Subcutaneous abdominal adipose tissue (tissue), 5 donors: ENCODE measurements at regions not wholly inside any gene's neighbourhood (a gene's known extent, or its start where the extent isn't known, plus 50 kb on each side); places are given as distances from the start of the nearest gene placed in this dataset.

ENCODE experiments used
- H3K27ac ChIP-seq: one replicate; pipeline ENCODE4 v1.7.0; 2013; ENCODE audit warnings: low read depth, mild to moderate bottlenecking, inconsistent platforms, low read length, moderate library complexity
- H3K27me3 ChIP-seq, 5 donors: one replicate each; pipeline ENCODE4 v1.7.0; 2013; ENCODE audit warnings: low read length in 5 of 5, inconsistent platforms in 1 of 5; ENCODE audit not compliant: control insufficient read depth in 5 of 5, insufficient read depth in 4 of 5
- H3K36me3 ChIP-seq, 5 donors: one replicate each; pipeline ENCODE4 v1.7.0; 2013; ENCODE audit warnings: low read length in 5 of 5; ENCODE audit not compliant: control insufficient read depth in 5 of 5, insufficient read depth in 5 of 5
- H3K4me1 ChIP-seq, 5 donors: one replicate each; pipeline ENCODE4 v1.7.0; 2013; ENCODE audit warnings: low read length in 5 of 5, mild to moderate bottlenecking in 3 of 5, moderate library complexity in 1 of 5; ENCODE audit not compliant: control insufficient read depth in 5 of 5, insufficient read depth in 5 of 5
- H3K4me3 ChIP-seq, 5 donors: one replicate each; pipeline ENCODE4 v1.7.0; 2013; ENCODE audit warnings: low read length in 5 of 5, low read depth in 1 of 5
- H3K9ac ChIP-seq, 5 donors: one replicate each; pipeline ENCODE4 v1.7.0; 2013; ENCODE audit warnings: low read length in 5 of 5, mild to moderate bottlenecking in 4 of 5, moderate library complexity in 3 of 5
- H3K9me3 ChIP-seq, 5 donors: one replicate each; pipeline ENCODE4 v1.7.0; 2013; ENCODE audit warnings: low read length in 5 of 5; ENCODE audit not compliant: control insufficient read depth in 5 of 5
- donor health status: healthy.
- donor health status: healthy.
- donor health status: healthy.
- donor health status: healthy.
- donor health status: healthy.

DNA sequence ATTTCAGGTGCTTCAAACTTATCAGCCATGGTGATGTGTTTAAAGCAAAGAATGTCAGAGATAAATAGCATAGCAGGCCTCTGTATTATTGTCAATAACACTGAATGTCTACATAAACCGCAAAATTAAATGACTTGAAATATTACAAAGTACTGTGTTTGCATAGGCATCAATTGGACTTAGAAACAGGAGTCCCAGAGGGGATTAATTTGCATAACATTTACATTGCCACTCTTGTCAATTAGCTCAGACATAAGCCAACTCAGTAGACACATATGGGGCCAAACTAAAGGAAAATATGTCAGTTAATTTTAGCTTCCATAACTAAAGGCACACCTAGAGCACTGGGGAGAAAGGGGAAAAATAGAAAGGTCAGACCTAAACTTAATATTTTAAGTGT, 814.5 kb upstream of the NEGR1 start:
- Histone ChIP-seq H3K4me1 (no peaks in the 10 kb centered on the region), H3K36me3 (no peaks in the 10 kb centered on the region), H3K9me3 (peaks cover 0 to 9% (median 0%) of the 10 kb centered on the region in 5 donors), H3K9ac (no peak overlapping the region), H3K4me3 (no peak overlapping the region), H3K27ac (no peak overlapping the region), H3K27me3 (no peaks in the 10 kb centered on the region)

GRCh38 chr1:73092383-73092782, 810.0 kb upstream of the NEGR1 start:
- Histone ChIP-seq H3K4me1 (no peaks in the 10 kb centered on the region), H3K27ac (no peak overlapping the region), H3K27me3 (no peaks in the 10 kb centered on the region), H3K4me3 (no peak overlapping the region), H3K9ac (no peak overlapping the region), H3K36me3 (no peaks in the 10 kb centered on the region), H3K9me3 (peaks cover 0 to 9% (median 0%) of the 10 kb centered on the region in 5 donors)

- no peak overlapping the region for H3K27ac ChIP-seq
- no peak overlapping the region for H3K4me3 ChIP-seq
- no peaks in the 10 kb centered on the region for H3K36me3 ChIP-seq
- no peak overlapping the region for H3K9ac ChIP-seq
- peaks cover 0 to 3% (median 0%) of the 10 kb centered on the region in 5 donors for H3K9me3 ChIP-seq
- H3K4me1 ChIP-seq = no peaks in the 10 kb centered on the region
- H3K27me3 ChIP-seq = peaks cover 0 to 3% (median 0%) of the 10 kb centered on the region in 5 donors
These were observed 784.5 kb upstream of the NEGR1 start for GRCh38 chr1:73066866-73067265.

- Histone ChIP-seq H3K4me3 (no peak overlapping the region), H3K27me3 (peaks cover 0 to 3% (median 0%) of the 10 kb centered on the region in 5 donors), H3K9ac (no peak overlapping the region), H3K9me3 (peaks cover 0 to 6% (median 0%) of the 10 kb centered on the region in 5 donors), H3K4me1 (no peaks in the 10 kb centered on the region), H3K27ac (no peak overlapping the region), H3K36me3 (no peaks in the 10 kb centered on the region)
These were observed 783.2 kb upstream of the NEGR1 start for GRCh38 chr1:73065339-73066041.

GRCh38 chr1:73056826-73057225, 774.5 kb upstream of the NEGR1 start:
- no peak overlapping the region for H3K9ac ChIP-seq
- no peaks in the 10 kb centered on the region for H3K4me1 ChIP-seq
- H3K27me3 ChIP-seq = no peaks in the 10 kb centered on the region
- no peaks in the 10 kb centered on the region for H3K36me3 ChIP-seq
- no peak overlapping the region for H3K4me3 ChIP-seq
- H3K27ac ChIP-seq = no peak overlapping the region
- H3K9me3 ChIP-seq = peaks cover 0 to 6% (median 0%) of the 10 kb centered on the region in 5 donors

GRCh38 chr1:73044241-73045036, 762.1 kb upstream of the NEGR1 start:
- Histone ChIP-seq H3K9ac (no peak overlapping the region), H3K27ac (no peak overlapping the region), H3K36me3 (no peaks in the 10 kb centered on the region), H3K4me3 (no peak overlapping the region), H3K9me3 (peaks cover 0 to 3% (median 2%) of the 10 kb centered on the region in 5 donors), H3K4me1 (peaks cover 0 to 5% (median 0%) of the 10 kb centered on the region in 5 donors), H3K27me3 (no peaks in the 10 kb centered on the region)

- Histone ChIP-seq H3K9ac (no peak overlapping the region), H3K27me3 (no peaks in the 10 kb centered on the region), H3K4me1 (peaks cover 0 to 5% (median 0%) of the 10 kb centered on the region in 5 donors), H3K4me3 (no peak overlapping the region), H3K27ac (no peak overlapping the region), H3K36me3 (no peaks in the 10 kb centered on the region), H3K9me3 (peaks cover 0 to 3% (median 0%) of the 10 kb centered on the region in 5 donors)
These were observed 760.1 kb upstream of the NEGR1 start for GRCh38 chr1:73042403-73042802.

DNA sequence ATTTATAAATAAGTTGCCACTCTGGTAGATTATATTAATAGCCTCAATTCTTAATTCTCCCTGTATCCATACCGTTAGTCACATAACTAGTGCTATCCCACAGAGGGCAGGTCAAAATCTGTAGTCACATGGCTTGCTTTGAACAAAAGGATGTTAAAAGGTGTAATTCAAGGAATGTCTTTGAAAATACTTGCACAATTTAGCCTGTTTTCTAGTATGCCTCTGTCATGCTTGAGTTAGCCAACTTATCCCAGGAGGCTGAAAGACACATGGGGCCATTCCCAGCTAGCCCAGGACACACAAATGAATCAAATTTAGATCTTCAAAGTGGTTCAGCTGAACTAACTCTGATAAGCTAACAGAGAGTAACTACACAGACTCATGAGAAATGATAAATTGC, 758.5 kb upstream of the NEGR1 start:
- H3K9me3 ChIP-seq = peaks cover 0 to 3% (median 0%) of the 10 kb centered on the region in 5 donors

DNA sequence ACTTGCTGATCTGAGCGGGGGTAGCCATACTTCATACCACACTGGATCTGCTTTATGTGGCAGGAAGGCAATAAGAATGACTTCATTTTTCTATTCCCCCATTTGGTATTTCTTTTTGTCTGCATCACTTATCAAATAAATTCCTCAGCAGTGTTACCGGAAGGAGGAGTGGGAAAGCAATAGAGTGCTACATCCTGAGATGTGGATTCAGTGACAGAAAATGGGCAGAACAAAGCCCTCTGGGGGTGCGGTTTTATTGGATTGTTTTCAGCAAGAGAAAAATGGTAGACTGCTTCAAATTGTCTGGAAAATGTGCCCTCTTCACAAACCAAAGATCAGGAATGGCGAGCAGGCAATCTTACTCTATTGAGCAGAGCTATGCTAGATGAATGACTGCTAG, 751.9 kb upstream of the NEGR1 start:
- Histone ChIP-seq H3K27me3 (no peaks in the 10 kb centered on the region), H3K4me3 (no peak overlapping the region), H3K9ac (no peak overlapping the region), H3K36me3 (no peaks in the 10 kb centered on the region), H3K9me3 (no peaks in the 10 kb centered on the region), H3K4me1 (no peaks in the 10 kb centered on the region), H3K27ac (no peak overlapping the region)

More for the DNA sequence above, 758.5 kb upstream of the NEGR1 start:
- H3K27ac ChIP-seq = no peak overlapping the region
- no peak overlapping the region for H3K4me3 ChIP-seq
- no peak overlapping the region for H3K9ac ChIP-seq
- H3K27me3 ChIP-seq = no peaks in the 10 kb centered on the region
- no peaks in the 10 kb centered on the region for H3K36me3 ChIP-seq
- H3K4me1 ChIP-seq = peaks cover 0 to 5% (median 0%) of the 10 kb centered on the region in 5 donors

DNA sequence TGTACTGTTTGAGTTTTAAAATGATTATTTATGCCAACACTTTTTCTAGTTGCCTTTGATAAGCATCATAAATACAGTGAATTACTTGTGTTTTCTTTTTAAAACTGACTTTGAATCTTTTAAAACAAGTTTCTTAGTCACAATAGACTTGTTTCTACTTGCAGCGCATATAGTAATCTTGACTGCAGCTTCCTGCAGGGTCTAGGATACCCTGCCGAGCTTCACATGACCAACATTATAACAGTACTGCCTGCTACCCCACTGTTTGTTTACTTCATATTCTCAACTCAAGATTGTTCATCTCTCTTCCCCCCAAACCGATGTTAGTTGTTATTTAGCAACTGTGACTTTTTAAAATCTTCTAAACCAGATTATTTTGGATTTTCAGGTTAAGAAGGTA, 751.3 kb upstream of the NEGR1 start:
- H3K9me3 ChIP-seq = no peaks in the 10 kb centered on the region
- H3K27ac ChIP-seq = no peak overlapping the region
- no peak overlapping the region for H3K4me3 ChIP-seq
- H3K9ac ChIP-seq = no peak overlapping the region
- no peaks in the 10 kb centered on the region for H3K36me3 ChIP-seq
- no peaks in the 10 kb centered on the region for H3K4me1 ChIP-seq
- H3K27me3 ChIP-seq = no peaks in the 10 kb centered on the region
